GM19324 (cell line): ENCODE measurements at regions not wholly inside any gene's neighbourhood (a gene's known extent, or its start where the extent isn't known, plus 50 kb on each side); places are given as distances from the start of the nearest gene placed in this dataset.
"Not testable (repeated sequence)": the region's sequence is repeated elsewhere in the genome, so short reads cannot be mapped to it uniquely, and the experiment has no call there.

Experiments
- ATAC-seq: cut with Tn5 transposase; IDR thresholded peaks from one replicate; pipeline ENCODE4 v1.9.1; 2021; ENCODE audit warnings: mild to moderate bottlenecking, moderate library complexity; ENCODE audit not compliant: unreplicated experiment, low FRiP score

DNA sequence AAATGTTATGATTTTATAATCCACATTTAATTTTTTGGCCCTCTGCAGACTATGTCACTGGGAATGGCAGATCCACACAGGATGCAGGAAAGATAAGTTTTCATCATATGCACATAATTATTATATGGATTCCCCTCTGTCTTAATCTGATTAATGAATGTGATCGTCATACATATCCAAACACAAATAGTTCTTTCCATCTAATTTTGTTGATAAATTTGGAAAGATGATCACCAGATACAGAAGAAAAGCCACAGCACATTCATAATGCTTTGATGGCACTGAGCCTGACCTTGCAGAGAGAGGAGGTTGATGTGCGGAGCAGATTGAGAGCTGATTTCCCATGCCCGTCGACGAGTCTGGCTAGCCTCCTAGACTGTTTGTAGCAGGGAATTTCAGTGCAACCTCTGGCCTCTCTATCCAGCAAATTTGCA lies 471.5 kb downstream of the EPM2A start:
- ATAC-seq, result no peak

DNA sequence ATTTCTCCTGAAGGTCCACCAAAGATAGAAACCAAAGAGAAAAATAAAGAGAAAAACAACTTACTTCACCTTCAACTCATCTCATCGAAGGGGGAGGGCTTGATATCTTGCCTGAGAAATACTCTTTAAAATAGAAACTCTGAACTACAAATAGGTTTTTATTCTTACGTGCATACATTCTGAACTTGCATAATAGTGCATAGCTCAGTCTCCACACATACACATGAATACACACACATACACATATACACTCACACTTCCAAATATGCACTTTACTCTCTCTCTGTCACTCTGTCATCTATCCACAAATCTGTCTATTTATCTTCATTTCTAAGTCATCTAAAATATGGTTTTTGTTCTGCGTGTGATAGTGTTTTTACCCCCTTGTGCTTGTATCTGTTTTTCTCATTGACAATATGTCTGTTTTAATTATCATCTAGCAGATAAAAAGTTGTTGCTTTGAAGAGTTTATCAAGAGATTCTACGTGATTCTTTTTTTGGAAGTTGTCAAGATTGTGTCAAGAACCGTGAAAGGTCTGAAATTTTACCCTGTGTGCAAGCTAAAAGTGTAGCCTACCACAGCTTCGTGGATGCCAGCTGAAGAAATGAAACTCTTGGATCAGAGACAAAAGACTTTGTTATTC lies 468.8 kb downstream of the EPM2A start:
- no peak for ATAC-seq

DNA sequence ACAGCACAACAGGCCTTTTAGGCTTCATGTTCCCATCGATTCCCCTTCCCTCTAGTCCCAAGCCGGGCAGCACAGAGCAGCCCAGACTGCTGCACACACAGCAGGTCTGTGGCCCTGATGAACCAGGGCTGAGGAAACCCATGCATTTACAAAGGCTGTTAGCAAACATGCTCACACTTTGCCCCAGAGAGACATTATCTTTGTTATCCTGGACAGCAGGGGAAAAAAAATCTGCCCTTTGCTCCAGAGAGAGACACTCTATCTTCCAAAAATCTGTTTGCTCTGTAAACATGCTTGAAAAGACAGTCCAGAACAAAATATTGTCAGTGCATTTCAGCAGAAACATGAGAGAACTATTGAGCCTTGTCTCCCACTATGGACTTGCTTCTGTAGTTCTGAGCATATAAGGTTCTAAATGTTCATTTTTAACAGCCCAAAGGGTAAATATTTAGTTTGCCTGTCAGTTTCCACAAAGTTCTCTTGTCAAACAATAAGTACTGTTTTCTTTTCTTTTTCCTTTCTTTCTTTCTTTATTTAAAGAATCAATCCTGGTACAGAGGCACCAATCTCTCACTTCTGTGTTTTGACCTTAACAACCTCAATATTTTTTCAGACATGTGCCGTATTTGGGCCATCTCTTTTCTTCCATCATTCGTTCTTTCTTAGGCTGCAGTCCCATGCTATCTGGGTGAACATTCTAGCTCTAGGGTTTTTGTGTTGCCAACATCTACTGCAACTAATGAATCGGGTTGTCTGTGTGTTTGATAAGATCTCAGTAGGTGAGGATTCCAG lies 468.0 kb downstream of the EPM2A start:
- no peak for ATAC-seq

DNA sequence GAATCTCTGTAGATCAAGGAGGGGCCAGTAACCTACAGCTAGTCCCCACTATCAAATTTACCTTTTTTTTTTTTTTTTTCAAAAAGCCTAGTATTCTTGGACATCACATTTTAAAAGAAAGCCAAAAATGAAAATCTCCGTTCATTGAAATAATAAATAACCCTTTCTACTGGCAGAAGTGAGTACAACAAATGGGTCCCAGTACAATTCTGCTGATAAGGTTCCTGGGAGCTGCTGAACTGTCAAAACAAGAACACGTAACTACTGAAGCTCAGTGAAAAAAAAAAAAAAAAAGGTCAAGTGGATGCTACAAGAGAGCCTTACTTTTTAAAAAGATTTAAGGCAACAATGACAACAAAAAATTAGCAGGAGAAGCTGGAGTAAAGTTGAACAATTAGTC lies 464.9 kb downstream of the EPM2A start:
- ATAC-seq, result no peak

DNA sequence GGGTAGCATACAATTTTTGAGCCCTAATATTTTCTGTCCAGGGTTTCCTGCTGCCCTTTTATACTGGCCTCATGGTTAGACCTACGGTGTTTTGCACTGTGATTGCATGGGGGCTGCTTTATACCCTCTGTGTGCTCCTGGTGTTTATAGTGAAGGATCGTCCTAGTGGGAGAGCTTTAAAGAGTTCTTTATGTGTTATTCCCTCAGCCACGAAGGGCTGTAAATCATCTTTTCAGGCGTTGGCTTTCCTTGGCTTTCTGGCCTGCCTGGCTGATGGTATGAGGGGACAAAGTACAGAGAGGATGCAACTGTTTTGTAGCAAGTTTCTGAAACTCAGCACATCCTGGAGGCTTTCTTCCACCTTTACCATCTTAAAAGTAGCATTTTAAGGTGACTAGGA lies 464.3 kb downstream of the EPM2A start:
- ATAC-seq, result no peak

DNA sequence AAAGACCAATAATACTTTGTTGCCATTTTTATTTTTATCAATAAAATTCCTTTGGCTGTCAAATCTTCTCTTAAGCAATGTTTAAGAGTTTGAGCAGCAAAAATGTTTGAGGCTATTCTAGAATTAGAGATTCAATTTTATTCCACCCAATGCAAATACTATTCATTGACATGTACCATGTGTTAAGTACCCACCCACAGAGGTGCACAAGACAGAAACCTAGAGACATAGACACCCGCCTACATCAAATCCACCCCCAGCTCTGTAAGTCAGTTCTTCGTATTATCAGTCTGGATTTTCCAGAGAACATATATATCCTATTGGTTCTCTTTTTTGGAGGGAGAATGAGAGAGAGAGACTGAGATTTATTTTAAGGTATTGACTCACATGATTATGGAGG lies 463.7 kb downstream of the EPM2A start:
- no peak for ATAC-seq

DNA sequence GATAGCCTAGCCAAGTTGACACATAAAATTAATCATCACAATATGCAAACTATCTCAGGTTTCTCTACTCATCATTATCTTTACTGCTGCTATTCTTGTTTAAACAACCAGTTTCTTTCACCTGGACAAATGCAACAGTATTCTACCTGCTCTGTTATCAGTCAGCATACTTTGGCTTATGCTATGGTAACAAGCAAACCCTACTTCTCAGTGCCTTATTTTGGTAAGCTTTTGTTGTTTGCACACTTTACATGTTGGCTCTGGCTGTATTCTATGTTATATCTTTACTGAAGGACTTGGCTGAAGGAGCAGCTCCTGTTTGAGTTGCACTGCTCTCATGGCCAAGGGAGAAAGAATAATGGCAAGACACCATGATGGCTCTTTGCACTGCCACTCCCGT lies 463.1 kb downstream of the EPM2A start:
- no peak for ATAC-seq

DNA sequence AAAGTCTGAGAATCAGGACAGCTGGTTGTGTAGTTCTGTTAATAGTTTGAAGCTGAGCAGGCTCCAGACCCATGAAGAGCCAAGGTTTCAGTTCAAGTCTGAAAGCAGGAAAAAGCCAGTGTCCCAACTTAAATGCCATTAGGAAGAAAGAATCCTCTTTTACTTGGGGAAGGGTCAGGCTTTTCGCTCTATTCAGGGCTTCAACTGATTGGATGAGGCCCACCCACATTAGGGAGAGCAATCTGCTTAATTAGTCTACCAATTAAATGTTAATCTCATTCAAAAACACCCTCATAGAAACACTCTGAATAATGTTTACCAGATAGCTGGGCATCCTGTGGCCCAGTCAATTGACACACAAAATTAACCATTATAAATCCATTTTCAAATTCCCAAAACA lies 462.2 kb downstream of the EPM2A start:
- ATAC-seq, result no peak

DNA sequence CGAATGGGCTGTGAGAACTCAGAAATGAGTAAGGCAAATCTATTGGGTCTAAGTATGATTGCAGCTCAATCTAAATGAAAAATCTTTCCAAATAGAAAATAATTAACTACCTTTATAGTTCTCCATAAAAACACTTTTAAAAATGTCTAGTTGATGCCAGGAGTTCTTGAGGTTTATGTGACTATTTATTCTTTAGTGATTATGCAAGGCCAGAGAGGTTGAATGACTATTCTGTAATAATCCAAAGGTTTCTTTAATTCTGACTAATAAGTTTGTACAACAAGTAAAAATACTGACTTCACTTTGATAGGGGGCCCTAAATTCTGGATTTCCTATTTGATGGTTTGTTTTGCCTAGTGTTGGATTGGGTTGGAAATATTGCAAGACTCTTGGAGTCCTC lies 461.2 kb downstream of the EPM2A start:
- no peak for ATAC-seq

DNA sequence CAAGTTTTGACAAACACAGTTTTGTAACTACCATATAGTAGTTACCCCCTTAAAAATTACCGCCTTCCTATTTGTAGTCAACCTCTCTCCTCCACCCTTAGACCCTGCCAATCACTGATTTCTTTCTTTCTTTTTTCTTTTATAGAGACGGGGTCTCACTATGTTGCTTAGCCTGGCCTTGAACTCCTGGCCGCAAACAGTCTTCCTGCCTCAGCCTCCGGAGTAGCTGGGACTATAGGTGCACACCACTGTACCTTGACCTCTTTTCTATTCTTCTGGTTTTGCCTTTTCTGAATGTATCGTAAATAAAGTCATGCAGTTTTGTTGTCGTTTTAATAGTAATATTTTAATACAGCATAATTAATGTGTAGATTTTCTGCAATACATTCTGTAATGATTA lies 460.3 kb downstream of the EPM2A start:
- ATAC-seq, result no peak

DNA sequence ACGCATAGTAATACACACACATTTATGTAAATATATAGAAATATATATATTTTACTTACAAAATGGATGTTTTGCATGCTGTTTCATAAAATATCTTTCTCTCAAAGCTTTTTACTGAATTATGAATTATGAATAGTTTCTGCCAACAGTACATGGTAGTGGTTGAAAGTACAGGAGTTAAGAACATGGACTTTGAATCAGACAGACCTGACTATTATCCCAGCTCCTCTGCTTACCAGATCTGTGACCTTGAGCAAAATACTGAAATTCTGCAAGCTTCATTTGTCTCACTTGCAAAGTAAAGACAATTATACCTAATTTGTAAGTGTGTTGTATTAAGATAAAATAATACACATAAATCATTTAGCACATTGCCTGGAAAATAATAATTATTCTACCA lies 459.5 kb downstream of the EPM2A start:
- no peak for ATAC-seq

DNA sequence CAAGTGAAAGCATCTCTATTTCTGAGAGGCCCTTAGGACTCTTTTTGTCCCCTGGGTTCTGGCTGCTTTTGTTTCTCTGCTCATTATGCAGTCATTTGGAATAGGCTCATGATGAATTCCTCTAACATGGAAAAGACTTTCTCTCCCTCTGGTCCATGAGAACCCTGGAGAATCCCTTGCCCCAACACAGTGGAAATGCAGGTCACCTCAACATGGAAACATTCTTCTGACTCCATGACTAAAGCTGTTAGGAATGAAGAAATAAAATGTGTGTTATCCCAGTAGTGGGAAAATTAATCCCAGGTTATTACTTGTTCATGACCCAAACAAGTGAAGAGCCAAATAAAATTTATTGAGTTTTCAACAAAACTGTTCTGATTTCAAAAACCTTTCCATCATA lies 458.6 kb downstream of the EPM2A start:
- ATAC-seq, result no peak

DNA sequence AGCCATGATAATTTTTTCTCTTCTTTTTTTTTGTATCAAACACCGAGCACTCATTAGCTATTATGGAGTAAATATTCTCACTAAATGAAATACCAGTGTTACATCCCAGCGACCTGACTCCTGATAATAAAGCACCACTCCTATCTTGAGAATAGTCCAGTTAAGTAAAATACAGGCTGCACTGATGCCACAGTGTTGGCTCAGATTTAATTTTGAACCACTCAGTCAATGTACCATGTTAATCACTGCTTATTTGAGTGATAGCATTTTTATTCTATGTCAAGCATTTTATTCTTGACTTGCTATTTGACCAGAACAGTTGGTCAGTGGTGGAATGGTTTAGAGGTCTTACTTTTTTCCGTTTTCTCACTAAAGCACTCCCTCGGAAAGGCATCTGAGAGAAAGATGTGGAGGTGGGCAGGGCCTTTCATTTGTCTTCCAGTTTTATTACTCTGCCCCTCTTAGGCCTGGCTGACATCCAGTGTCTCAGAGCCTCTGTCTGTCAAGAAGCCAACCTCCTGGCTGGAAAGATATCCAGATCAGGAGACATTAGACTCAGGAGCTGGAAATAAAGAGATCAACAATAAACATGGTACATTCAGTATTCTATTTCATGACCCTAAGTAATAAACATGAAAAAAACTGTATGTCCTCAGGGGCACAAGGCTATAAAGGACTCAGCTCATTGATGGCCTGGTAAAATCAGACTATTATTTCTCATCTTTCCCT lies 457.8 kb downstream of the EPM2A start:
- no peak for ATAC-seq

DNA sequence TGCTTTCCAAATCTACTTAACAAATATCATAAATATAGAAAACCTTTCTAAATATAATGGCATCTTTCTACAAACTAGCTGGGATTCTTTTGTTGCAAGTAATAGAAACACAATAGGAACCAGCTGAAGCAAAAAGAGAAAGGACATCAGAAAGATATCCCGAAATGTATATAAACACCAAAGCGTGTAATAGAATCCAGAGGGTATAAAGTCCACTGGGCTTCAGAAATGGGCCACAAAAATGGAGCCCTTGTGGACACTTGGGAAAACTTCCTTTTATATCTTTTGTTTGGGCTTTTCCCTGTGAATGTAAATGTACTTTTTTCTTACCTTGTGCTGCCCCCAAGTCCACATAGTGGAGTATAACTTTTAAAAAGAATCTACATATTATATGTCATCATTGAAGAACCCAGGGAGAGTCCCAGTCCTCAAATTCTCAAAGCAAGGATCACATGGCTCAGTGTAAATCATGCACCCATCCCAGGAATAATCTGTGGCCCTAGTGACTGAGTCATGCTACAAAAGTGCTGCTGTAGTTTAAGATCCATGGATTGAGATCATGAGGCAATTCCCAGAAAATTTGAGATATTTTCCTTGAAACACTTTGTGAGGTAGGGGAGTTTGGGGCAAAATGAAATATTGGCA lies 457.0 kb downstream of the EPM2A start:
- ATAC-seq, result no peak

DNA sequence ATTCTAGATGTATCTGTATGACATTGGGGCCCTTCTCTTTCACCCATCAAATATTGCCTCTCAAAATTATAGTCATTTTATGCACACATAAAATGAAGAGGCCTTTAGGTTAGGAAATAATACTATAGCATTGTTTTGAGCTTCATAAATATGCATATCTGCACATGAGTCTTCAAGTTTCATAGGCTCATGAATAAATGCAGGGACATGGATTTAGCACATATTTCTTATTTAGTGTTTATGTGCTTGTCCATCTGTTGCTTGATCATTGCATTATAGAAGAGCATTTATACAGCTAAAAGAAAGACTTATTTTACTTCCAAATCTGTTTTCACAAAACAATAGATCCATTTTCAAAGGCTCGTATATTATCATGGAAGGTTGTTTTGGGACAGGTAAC lies 455.8 kb downstream of the EPM2A start:
- ATAC-seq, result no peak

DNA sequence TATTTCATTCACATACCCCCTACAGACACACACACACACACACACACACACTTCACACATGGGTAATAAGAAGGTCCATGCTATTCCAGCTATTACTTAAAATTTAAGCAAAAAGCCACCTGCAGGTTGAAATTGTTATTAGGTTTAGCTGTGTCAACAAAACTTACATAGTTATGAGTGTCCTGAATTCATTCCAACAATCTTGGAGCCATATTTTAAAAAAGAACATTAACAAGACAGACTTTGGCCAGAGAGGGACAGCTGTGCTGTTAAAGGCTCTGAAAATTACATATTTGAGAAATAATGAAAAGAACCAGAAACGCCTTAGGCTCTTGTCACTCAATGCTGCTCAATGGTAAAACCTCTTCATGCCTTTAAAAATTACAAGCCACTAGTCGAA lies 455.3 kb downstream of the EPM2A start:
- no peak for ATAC-seq

DNA sequence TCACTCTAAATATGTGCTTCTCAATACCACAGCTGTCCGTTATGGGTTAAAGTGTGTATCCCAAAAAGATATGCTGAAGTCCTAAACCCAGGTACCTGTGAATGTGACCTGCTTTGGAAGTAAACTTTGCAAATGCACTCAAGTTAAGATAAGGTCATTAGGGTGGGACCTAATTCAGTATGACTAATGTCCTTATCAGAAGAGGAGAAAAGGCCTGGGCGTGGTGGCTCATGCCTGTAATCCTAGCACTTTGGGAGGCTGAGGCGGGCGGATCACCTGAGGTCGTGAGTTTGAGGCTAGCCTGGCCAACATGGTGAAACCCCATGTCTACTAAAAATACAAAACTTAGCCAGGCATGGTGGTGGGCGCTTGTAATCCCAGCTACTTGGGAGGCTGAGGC lies 452.1 kb downstream of the EPM2A start:
- ATAC-seq, result not testable (repeated sequence)

DNA sequence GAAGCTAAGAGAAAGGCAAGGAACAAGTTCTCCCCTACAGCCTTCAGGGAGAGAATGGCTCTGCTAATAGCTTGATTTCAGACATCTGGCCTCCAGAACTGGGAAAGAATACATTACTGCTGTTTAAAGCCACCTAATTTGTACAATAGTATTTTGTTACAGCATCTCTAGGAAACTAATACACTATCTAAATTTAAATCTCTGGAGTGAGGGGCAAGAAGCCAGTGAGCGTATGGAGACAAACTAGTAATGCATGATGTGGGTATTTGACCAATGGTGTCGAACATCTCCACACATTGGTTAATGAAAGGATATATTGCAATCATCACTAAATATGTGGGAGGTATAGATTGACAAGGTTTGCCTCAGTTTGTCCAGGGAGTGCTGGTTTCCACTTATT lies 451.5 kb downstream of the EPM2A start:
- no peak for ATAC-seq

DNA sequence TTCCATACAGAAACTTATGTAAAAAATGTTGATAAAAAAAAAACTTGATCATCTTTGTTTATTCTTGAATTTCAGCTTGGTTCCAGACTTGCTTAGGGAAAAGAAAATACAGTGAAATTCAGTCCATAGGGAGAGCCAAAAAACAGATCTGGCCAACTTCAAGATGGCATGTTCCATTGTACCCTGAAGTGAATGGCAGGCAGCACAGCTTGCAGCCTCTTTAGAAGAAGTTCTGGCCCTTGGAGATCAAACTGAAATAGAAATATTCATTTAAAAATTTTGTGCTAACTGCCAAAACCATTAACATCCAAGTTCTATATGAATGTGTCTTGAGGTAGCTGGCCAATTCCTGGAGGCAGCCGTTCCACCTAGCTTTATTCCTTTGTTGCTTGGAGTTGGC lies 448.4 kb downstream of the EPM2A start:
- no peak for ATAC-seq

DNA sequence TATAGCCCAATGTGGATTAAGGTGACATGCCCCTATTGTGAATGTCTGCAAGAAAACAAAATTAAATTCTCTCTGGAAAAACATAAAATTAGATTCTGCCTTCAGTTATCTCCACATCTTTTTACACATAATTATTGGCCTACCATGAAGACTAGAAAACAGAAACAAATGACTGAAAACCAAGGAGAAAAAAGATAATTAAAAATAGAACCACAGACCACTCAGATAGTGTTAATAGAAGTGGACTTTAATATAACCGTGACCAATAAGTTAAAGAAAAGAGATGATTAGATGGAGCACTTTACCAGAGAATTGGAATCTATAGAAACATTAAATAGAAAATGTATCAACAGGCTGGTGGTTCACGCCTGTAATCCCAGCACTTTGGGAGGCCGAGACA lies 445.7 kb downstream of the EPM2A start:
- ATAC-seq, result no peak

DNA sequence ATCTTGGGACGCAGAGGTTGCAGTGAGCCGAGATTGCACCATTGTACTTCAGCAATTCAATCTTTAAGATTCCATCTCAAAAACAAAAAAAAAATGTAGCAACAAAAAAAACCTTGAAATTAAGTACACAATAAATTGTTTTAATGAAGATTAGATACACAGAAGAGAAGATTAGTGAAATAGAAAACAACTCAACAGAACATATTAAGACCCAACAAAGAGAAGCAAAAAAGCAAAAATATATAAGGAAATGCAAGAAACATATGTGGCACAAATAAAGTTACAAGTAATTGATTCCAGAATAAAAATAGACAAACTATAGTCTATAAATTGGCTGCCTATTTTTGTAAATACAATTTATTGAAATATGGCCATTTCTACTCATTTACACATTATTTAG lies 445.2 kb downstream of the EPM2A start:
- ATAC-seq, result no peak
